Stimulated activated CD8-positive, alpha-beta memory T cell treated with anti-CD3 and anti-CD28 coated beads, Interleukin-12 subunit alpha, Interleukin-12 subunit beta, amount 100 ng/mL, for 24 hours (primary cell): ENCODE measurements at regions not wholly inside any gene's neighbourhood (a gene's known extent, or its start where the extent isn't known, plus 50 kb on each side); places are given as distances from the start of the nearest gene placed in this dataset.
"Not testable (repeated sequence)": the region's sequence is repeated elsewhere in the genome, so short reads cannot be mapped to it uniquely, and the experiment has no call there.

Experiments
- DNase-seq: peaks from one replicate; pipeline ENCODE4 v3.0.0-alpha.2; 2020; ENCODE audit errors: extremely low read depth

GRCh38 chr5:34441767-34442166, 214.4 kb upstream of the RAI14 start:
- not testable (repeated sequence) for DNase-seq

DNA sequence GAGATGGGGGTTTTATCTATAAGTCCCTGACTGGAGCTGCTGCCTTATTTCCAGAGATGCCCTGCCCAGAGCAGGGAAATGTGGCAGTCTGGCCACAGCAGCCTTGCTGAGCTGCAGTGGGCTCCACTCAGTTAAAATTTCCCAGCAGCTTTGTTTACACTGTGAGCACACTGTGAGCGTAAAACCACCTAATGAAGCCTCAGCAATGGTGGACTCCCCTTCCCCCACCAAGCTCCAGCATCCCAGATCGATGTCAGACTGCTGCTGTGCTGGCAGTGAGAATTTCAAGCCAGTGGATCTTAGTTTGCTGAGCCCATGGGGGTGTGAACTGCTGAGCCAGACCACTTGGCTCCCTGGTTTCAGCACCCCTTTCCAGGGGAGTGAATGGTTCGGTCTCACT, 208.7 kb upstream of the RAI14 start:
- DNase-seq = no peak

DNA sequence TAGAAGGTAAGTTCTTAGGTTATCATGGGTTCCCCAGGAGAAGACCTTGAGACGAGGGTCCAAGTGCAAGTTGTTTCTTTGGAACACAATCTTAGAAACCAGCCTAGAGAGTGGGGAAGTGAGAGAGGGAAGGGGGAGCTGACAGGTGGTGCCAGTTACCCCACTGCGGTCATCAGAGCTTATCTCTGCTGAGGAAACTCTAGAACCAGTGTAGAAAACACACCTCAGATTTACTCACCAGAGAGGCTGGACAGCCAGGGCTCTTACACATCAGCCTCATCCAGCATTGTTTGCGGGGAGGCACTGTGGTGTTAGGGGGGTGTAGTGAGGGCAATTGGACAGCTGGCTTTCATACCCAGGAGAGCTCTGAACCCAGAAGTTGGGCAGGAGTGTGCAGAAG, 206.5 kb upstream of the RAI14 start:
- no peak for DNase-seq

DNA sequence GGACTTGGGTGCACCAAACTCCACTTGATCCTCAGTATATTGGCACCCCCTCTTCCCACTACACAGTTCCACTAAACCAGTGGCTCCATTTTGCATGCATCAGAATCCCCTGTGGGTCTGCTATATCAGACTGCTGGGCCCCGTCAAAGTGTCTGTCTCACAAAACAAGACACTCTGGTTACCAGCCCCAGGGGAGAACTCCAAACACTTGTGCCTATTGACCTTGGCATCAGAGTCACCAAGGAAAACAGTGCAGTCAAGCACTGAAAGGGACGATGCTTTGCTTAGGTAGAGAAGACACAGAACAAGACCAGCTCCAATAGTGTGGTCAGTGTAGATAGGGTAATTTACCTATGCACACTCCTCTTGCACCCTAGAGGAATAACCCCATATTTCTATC, 205.8 kb upstream of the RAI14 start:
- DNase-seq = no peak

GRCh38 chr5:34452170-34452828, 203.8 kb upstream of the RAI14 start:
- DNase-seq = no peak

DNA sequence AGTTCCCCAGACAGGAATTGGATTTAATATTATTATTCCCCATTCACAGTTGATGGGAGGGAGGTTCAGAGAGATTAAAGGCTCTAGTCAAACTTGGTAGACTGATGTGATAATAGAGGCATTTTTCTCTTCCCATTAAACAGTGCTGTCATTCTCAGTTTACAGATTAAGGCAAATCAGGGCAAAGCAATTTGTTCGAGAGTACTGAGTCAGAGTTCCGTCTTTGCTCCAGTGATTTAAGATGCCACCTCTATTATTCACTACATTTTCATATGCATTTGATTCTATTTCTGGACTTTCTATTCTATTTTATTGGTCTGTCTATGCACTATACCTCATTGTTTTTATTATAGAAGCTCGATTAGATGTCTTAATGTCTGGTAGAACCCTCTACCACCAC, 201.0 kb upstream of the RAI14 start:
- DNase-seq = no peak

DNA sequence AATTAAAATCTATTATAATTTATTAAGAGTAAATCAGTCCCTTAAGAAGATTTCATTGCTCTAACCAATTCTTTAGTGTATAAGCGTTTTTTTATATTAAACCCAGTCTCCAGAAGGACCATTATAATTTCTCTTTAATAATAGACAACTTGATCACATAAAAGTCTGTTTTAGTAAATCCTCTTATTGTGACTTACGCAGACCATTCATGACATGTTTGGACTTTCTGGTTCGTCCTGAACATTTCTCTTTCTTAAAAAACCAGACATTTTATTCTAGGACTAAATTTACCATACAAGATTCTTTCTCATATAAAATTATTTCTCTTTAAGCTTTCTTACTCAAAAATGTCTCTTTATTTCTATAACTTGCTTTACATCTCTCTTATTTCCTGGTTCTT, 196.2 kb upstream of the RAI14 start:
- no peak for DNase-seq

- DNase-seq = no peak
These were observed 195.6 kb upstream of the RAI14 start for GRCh38 chr5:34460496-34460895.

GRCh38 chr5:34464829-34465228, 191.3 kb upstream of the RAI14 start:
- no peak for DNase-seq

DNA sequence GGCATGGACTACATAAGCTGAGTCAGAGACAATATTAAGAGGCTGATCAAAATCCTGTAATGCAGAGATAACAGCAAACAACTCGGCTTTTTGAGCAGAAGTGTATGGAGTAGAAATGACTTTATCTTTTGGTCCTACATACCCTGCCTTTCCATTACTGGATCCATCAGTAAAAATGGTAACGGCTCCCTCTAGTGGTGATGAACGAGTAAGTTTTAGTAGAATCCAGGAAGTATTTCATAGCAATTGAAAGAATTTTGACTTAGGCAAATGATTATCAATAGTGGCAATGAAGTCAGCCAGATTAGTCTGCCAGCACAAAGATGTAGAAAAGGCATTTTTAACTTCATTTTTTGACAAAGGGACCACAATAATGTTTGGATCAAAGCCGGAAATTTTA, 190.8 kb upstream of the RAI14 start:
- not testable (repeated sequence) for DNase-seq

GRCh38 chr5:34466519-34467388, 189.4 kb upstream of the RAI14 start:
- not testable (repeated sequence) for DNase-seq

GRCh38 chr5:34467436-34467835, 188.7 kb upstream of the RAI14 start:
- no peak for DNase-seq

DNA sequence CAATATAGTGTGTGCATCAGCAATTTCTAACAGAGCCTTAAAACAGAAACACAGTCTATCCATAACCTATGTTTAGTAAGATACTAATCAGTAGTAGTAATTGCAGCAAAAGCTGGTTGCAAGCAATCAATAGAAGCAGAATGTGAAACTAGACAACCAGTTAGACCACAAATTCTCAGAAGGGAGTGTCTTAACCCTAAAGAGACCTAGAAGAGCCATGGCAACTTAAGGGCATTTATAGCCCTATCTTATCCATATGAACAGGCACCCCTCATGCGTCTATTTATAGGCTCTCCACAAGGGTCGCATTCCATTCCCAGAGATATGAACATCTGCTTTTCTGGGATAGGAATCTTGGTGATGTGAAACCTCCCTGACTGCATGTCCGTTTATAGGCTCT, 188.1 kb upstream of the RAI14 start:
- not testable (repeated sequence) for DNase-seq

- DNase-seq = no peak
These were observed 186.2 kb upstream of the RAI14 start for GRCh38 chr5:34469971-34470370.

DNA sequence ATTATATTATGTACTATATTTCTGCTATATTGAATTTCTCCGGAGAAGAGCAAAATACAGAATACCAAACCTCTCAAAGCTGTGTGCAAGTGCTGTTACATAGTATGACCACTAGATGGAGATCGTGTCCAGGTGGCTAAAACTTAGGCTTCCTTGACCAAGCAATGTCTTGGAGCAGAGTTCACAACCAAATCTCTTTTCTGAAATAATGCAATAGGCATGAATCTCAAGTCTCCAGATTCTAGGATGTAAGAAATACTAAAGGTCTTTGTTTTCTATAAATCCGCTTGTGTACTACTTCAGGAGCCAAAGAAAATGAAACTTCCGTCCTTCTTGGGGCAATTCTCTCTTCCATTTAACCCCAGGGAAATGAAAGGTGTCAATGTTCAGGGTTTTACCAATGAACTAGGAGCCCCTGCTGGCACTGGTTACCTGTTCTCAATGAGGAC, 181.5 kb upstream of the RAI14 start:
- no peak for DNase-seq

DNA sequence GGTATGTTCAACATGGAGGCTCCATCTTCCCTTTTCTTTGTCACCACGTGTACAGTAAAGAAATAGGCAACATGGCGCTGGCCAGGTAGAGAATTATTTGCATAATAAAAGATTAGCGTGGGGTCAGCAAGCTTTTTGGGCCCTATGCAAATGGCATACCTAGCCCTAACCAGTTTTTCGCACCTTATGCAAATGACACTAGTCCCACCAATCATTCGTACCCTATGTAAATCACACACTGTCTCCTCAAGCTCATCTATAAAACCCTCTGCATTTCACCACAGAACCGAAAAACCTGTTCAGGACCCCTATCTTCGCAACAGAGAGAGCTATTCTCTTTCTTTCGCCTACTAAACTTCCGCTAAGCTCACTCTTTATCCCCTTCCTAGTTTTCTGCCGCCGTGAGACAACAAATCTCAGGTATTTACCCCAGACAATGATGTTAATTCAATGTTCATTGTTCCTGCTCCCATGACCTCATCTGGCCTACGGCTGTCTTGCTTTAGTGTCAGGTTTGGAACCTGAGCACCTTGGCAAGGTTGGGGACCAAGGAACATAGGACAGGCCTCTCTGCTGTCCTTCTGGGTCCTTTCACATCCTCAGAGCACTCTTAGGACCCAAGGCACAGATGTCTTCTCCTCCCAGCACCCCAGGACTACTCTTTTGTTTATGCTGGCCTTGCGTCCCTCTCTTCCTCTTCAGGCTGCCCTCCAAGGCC, 180.7 kb upstream of the RAI14 start:
- no peak for DNase-seq

GRCh38 chr5:34476941-34477565, 179.1 kb upstream of the RAI14 start:
- no peak for DNase-seq

DNA sequence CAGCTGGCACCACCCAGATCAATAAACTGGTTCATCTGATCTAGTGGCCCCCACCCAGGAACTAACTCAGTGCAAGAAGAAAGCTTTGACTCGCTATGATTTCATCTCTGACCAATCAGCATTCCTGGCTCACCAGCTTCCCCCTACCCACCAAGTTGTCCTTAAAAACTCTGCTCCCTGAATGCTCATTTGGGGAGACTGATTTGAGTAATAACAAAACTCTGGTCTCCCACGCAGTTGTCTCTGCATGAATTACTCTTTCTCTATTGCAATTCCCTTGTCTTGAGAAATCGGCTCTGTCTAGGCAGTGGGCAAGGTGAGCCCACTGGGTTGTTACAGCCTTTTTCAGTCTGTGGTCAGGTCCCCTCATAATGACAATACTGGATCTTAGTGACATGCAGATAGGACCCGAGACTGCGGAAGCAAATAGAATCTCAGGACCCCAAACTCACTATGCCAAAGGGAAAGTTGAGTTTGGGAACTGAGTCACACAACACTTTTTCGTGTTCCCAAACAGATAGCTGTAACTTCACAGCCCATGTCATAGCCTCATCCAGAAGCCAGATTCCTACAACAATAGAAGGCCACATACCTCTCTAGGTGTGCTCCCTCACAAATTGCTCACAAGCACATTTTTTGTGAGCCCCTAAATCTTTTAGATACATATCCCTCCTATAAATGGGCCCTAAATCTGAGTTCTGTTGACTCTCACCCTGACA, 175.2 kb upstream of the RAI14 start:
- DNase-seq = no peak

- DNase-seq = no peak
These were observed 172.6 kb upstream of the RAI14 start for GRCh38 chr5:34483442-34484033.

- DNase-seq = no peak
These were observed 171.8 kb upstream of the RAI14 start for GRCh38 chr5:34484216-34484920.

DNA sequence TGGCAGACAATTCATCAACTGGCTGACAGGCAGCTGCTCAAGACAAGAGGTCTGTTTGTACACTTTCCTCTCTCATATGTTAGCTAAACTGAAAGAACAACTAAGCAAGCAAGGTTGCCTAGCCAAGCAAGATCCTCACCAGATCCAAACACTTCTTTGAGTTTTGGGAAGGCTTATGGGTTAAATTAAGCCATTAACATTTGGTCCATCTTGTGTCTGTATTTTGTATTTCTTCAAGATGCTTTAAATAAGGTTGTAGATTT, 170.4 kb upstream of the RAI14 start:
- no peak for DNase-seq
